ENCODE measurements at regions not wholly inside any gene's neighbourhood (a gene's known extent, or its start where the extent isn't known, plus 50 kb on each side); places are given as distances from the start of the nearest gene placed in this dataset.

- DNase-seq (ENCODE audit: insufficient read length, low spot score) (no peak), FAIRE-seq (no peak)
- TF ChIP-seq POLR2A (IDR thresholded peaks at IDR 0.05; ENCODE audit: low read depth, low read length) = no peak
Measured at GRCh38 chr14:34257505-34257904, 204.5 kb downstream of the SPTSSA start.

DNA sequence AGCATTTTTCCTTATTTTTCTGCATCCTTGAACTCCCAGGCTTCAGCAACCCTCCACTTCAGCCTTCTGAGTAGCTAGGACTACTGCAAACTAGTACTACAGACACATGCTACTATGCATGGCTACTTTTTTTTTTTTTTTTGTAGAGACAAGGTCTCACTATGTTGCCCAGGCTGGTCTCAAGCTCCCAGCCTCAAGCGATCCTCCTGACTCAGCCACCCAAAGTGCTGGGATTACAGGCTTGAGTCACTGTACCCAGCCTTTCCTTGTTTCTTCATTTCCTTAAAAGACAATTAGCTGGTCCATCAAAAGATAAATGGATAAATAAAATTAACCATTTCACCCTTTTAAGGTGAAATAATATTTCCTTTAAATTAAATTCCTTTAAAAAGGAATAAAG is 205.8 kb downstream of the SPTSSA start:
- TF ChIP-seq POLR2A (IDR thresholded peaks at IDR 0.05; ENCODE audit: low read depth, low read length) = no peak
- FAIRE-seq = no peak

DNA sequence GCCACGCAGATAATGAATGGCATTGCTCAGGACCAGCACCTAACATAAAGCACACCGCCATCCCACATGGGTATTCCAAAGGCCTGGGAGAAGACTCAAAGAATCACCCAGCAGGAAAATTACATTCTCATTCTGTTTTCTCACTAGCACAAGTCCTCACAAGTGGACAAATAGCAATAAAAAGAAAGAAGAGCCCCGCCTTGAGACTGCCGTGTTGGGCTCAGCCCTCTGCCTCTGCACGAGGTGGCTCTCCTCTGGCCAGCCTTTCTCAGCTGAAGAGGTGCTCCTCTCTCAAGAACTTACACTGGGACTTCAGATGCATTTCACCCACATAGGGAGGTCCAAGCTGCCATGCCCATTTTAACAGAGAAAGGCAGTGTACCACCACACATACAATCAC is 207.5 kb downstream of the SPTSSA start:
- FAIRE-seq (no peak), DNase-seq (ENCODE audit: insufficient read length, low spot score) (no peak)
- TF ChIP-seq POLR2A (IDR thresholded peaks at IDR 0.05; ENCODE audit: low read depth, low read length) = no peak

More for the DNA sequence above, 205.8 kb downstream of the SPTSSA start:
- DNase-seq (ENCODE audit: insufficient read length, low spot score) = no peak

GRCh38 chr14:34254031-34254430 is 208.0 kb downstream of the SPTSSA start:
- FAIRE-seq (no peak), DNase-seq (ENCODE audit: insufficient read length, low spot score) (no peak)
- no peak for TF ChIP-seq POLR2A (IDR thresholded peaks at IDR 0.05; ENCODE audit: low read depth, low read length)

- TF ChIP-seq POLR2A (IDR thresholded peaks at IDR 0.05; ENCODE audit: low read depth, low read length) = no peak
- DNase-seq (ENCODE audit: insufficient read length, low spot score) = no peak
- no peak for FAIRE-seq
Measured at GRCh38 chr14:34252227-34252626, 209.8 kb downstream of the SPTSSA start.

- no peak for FAIRE-seq
- TF ChIP-seq POLR2A (IDR thresholded peaks at IDR 0.05; ENCODE audit: low read depth, low read length) = no peak
- DNase-seq (ENCODE audit: insufficient read length, low spot score) = no peak
Measured at GRCh38 chr14:34251662-34252061, 210.4 kb downstream of the SPTSSA start.

GRCh38 chr14:34250959-34251358 is 211.1 kb downstream of the SPTSSA start:
- TF ChIP-seq POLR2A (IDR thresholded peaks at IDR 0.05; ENCODE audit: low read depth, low read length) = no peak
- FAIRE-seq = no peak

DNA sequence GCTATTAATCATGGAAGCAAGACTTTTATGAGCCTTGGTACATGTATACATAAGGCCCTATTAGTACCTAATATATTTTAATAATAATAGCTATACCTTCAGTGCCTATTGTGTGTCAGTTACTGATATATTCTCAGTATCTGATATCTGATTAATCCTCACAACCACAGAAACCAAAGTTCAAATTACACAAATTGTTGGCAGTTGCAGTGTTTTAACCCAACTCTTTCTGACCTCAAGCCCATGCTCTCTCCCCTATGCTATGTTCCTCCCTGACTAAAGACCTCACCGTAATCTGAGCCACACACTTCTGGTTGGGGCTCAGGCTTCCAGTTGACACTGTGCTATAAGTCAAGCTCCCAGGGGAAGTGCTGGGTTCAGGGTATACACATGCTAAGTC is 214.4 kb downstream of the SPTSSA start:
- FAIRE-seq = no peak
- no peak for DNase-seq (ENCODE audit: insufficient read length, low spot score)
- TF ChIP-seq POLR2A (IDR thresholded peaks at IDR 0.05; ENCODE audit: low read depth, low read length) = no peak

More at GRCh38 chr14:34250959-34251358, 211.1 kb downstream of the SPTSSA start:
- no peak for DNase-seq (ENCODE audit: insufficient read length, low spot score)

DNA sequence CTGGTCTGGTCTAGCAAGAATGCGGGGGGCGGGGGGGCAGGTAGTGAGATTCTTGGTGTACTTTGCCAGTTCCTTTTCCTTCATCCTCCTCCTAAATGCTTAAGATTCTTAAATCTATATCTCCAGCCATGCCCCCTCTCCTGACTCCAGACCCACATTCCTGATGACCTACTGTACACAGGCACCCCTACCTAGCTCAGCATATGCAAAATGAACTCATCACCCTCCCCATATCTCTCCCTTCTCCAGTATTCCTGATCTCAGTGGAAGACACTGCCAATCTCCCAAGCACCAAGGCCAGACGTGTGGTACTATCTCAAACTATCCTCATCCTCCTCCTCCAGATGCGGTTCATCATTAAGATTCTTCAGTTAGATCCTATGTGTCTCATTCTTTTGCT is 215.8 kb downstream of the SPTSSA start:
- FAIRE-seq = no peak
- TF ChIP-seq POLR2A (IDR thresholded peaks at IDR 0.05; ENCODE audit: low read depth, low read length) = no peak
- no peak for DNase-seq (ENCODE audit: insufficient read length, low spot score)

DNA sequence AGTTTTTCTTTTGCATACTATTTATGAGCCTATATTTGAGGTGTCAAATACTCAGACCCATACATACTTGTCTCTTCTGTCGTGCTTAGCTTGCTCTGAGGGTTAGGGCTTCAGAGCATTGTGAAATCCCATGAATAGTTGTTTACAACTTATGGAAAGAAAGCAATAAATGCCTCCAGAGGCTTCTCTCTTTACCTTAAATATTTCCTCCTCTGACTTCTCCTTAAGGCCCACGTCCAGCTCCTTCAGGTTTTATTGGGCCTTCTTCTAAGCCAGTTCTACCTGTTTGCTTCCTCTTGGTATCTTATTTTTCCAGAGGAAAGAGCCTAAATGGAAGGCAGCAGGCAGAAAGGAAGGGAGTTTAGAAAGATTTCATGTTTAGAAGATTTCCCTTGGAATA is 218.6 kb downstream of the SPTSSA start:
- no peak for DNase-seq (ENCODE audit: insufficient read length, low spot score)

DNA sequence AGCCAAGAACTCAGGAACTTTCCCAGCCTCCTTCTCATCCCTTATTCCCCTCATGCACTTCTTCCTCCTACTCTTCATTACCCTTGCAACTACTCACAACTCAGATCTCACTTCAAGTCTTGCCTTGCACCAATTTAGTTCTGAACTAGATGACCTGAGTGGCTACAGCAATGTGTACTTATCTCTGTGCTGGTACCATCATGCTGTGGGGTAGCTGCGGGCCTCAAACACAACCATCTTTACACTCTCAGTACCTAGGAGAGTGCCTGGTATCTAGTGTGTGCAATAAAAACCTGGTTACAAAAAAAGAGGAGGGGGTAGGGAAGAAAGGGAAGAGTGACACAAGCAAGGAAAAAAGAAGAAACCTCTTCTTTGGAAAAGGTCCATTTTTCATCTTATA is 219.0 kb downstream of the SPTSSA start:
- TF ChIP-seq POLR2A (IDR thresholded peaks at IDR 0.05; ENCODE audit: low read depth, low read length) = no peak
- DNase-seq (ENCODE audit: insufficient read length, low spot score) = no peak
- no peak for FAIRE-seq

More for the DNA sequence above, 218.6 kb downstream of the SPTSSA start:
- no peak for FAIRE-seq
- no peak for TF ChIP-seq POLR2A (IDR thresholded peaks at IDR 0.05; ENCODE audit: low read depth, low read length)

- TF ChIP-seq POLR2A (IDR thresholded peaks at IDR 0.05; ENCODE audit: low read depth, low read length) = no peak
- no peak for DNase-seq (ENCODE audit: insufficient read length, low spot score)
- FAIRE-seq = no peak
Measured at GRCh38 chr14:34241185-34241711, 220.8 kb downstream of the SPTSSA start.

GRCh38 chr14:34238610-34239009 is 223.4 kb downstream of the SPTSSA start:
- DNase-seq (ENCODE audit: insufficient read length, low spot score) (no peak), FAIRE-seq (no peak)
- TF ChIP-seq POLR2A (IDR thresholded peaks at IDR 0.05; ENCODE audit: low read depth, low read length) = no peak

GRCh38 chr14:34237677-34238076 is 224.4 kb downstream of the SPTSSA start:
- TF ChIP-seq POLR2A (IDR thresholded peaks at IDR 0.05; ENCODE audit: low read depth, low read length) = no peak
- no peak for DNase-seq (ENCODE audit: insufficient read length, low spot score)
- no peak for FAIRE-seq

- no peak for DNase-seq (ENCODE audit: insufficient read length, low spot score)
- FAIRE-seq = no peak
- no peak for TF ChIP-seq POLR2A (IDR thresholded peaks at IDR 0.05; ENCODE audit: low read depth, low read length)
Measured at GRCh38 chr14:34237081-34237480, 225.0 kb downstream of the SPTSSA start.
